ENCODE measurements at regions not wholly inside any gene's neighbourhood (a gene's known extent, or its start where the extent isn't known, plus 50 kb on each side); places are given as distances from the start of the nearest gene placed in this dataset.
"Not testable (repeated sequence)": the region's sequence is repeated elsewhere in the genome, so short reads cannot be mapped to it uniquely, and the experiment has no call there.

DNA sequence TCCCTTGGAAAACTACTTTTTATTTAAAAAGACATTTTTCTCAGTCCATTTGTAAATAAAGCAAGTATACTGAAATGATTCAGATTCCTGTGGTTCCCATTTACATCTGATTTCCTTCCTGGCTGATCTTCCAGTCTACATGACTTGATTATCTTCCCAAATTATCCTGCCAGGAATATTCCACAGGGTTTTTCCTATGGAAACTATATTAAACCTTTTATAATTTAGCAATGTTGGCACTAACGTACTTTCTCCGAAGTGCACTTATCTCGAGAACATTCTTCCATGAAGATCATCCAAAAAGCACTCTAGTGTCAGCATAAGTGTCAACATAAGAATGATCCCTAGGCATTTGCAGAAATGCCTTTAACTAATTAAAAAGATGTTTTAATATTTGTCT is 347.7 kb upstream of the KIF2B start:
- DNase-seq, result no peak

DNA sequence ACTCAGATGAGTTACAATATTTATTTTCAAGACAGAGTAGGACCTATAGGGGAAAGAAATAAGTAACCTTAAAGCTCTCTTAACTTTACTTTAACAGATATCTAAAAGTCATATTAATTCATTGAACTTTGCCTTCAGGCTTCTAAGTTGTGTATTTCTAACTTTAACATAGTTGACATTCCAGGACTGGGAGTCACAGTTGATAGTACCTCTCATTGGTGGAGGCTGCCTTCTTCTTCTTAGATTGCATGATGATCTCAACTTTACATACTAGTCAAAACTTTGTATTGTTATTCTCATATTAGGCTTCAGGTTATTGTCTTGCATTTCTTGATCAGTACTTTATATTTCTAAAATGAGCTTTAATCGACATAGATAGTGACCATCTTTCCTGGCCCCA is 350.1 kb upstream of the KIF2B start:
- peak; percentile 61 for DNase-seq

DNA sequence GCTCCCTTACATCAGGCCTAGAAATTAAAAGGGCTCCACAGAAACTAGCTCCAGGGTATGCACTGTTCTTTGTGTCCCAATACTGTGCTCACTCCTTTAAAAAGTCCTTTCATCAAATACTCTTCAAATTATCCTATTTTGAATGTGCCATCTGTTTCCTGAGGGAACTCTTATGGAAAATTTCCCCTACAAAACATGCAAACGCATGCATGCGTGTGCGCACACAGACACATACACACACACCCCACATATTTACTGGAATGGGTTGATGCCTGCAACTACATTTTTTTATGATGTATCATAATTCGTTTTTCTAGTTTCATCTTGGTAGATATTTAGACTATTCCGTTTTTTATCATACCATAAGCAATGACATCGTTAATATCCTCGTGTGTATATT is 351.2 kb upstream of the KIF2B start:
- no peak for DNase-seq

DNA sequence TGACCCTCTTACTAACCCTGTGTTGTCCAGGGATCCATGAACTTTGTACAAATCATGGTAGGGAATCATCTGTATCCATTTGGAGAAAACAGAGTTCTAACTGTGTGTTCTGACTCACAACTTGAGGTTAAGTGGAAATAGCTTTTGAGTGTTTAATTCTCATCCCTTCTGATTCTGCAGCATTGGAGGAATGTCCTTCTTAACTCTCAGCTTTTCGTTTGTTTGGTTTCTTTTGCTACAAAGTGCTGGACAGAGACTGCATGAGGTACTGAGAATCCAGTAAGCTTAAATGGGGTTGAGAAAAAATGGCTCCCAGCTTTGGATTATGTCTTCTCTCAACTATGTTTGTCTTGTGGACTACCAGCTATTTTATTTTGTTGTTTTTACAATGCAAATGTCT is 352.1 kb upstream of the KIF2B start:
- DNase-seq, result peak; percentile 54

DNA sequence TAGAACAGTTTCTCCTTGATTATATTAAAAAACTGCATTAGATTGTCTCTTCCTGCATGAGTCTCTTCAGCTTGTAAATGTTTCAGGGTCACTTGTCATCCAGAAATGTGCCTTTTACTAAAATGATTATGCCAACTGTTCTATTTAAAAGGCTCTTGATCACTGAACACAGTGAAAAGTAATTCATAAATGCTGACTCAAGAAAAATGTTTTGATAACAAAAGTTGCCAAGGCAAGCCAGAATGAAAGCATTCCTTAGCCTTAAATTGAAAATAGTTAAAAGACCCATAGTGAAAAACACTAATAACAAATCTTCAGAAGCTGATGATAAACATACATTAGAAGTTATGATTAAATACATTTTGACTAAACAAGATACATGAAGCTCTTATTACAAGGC is 356.0 kb upstream of the KIF2B start:
- no peak for DNase-seq

DNA sequence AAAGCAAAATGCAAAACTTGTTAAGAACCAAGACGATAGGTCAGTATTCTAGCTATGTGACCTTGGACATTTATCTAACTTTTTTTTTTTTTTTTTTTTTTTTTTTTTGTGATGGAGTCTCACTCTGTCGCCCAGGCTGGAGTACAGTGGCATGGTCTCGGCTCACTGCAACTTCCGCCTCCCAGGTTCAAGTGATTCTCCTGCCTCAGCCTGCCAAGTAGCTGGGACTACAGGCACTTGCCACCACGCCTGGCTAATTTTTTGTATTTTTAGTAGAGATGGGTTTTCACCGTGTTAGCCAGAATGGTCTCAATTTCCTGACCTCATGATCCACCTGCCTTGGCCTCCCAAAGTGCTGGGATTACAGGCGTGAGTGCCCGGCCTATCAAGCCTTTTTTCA is 358.3 kb upstream of the KIF2B start:
- DNase-seq, result not testable (repeated sequence)

DNA sequence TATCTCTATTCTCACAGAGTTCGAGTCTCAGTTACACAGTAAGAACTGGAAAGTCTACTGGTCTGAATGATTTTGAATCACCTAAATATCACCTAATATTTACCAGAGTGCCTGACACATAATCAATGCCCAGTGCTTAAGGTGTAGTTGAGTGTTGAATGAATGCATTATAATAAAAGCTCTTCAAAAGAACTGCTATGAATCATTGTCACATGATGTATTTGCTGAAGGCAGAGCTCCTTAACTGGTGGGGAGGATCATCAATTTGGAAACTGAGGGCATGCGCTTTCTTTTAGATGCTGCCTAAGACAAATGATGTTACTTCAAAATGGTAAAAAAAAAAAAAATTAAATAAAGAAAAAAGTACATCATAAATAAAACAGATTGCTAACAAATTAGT is 359.4 kb upstream of the KIF2B start:
- no peak for DNase-seq

DNA sequence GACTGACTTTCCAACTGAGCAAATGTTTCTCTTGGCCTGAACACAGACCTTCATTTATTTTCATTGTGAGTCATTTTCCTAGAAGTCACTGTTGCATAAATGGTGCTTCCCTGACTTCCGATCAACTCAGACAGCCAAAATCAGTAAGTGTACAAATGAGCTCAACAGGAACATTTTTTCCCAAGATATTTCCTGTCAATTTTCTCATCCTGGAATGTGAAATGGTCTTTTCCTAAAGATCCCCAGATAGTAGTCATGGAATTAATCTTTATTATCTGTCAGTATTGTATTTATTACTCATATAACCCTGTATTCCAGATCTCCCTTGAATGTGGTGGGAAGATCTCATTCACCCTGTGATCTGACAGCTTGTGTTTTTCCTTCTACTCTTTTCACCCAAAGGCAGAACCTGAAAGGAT is 360.3 kb upstream of the KIF2B start:
- DNase-seq, result peak; percentile 85

DNA sequence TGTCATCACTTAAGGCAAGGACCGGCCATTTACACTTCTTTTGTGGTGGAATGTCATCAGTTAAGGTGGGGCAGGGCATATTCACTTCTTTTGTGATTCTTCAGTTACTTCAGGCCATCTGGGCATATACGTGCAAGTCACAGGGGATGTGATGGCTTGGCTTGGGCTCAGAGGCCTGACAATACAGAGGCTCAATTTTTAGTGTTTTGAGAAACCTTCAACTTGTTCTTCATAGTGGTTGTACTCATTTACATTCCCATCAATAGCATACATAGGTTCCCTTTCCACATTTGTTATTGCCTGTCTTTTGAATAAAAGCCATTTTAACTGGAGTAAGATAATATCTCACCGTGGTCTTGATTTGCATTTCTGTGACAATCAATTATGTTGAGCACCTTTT is 366.8 kb upstream of the KIF2B start:
- DNase-seq, result not testable (repeated sequence)

DNA sequence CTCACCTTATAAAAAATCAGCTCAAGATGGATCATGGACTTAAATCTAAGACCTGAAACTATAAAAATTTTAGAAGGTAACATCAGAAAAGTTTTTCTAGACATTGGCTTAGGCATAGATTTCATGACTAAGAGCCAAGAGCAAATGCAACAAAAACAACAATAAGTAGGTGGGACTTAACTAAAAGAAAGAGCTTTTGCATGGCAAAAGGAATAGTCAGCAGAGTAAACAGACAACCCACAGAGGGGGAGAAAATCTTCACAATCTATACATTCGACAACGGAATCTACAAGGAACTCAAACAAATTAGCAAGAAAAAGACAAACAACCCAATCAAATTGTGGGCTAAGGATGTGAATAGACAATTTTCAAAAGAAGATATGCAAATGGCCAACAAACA is 368.4 kb upstream of the KIF2B start:
- no peak for DNase-seq

DNA sequence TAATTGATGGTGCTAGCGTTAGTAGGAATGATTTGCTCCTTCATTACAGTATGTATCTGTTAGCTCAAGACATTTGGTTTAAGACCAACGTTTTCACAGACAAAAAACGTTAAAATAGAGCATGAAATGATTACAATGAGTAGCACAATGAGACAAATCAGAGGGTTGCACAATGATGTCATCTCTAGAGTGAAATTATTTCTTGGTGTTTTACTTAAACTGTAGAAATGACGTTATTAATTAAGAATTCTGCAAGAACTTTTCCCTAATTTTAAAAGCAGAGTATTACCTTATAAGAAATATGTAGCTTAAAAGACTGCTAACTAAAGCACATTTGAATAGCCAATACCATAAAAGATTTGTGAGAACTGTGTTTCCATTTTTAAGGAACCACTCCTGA is 373.4 kb upstream of the KIF2B start:
- DNase-seq, result no peak

DNA sequence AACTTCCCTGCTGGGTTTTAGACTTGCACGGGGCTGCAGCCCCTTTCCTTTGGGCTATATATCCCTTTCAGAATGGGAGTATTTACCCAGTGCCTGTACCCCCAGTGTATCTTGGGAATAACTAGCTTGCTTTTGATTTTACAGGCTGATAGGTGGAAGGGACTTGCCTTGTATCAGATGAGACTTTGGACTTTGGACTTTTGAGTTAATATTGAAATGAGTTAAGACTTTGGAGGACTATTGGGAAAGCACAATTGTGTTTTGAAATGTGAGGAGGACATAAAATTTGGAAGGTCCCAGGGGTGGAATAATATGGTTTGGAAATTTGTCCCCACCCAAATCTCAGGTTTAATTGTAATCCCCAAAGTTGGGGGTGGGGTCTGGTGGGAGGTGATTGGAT is 393.8 kb upstream of the KIF2B start:
- DNase-seq, result no peak

DNA sequence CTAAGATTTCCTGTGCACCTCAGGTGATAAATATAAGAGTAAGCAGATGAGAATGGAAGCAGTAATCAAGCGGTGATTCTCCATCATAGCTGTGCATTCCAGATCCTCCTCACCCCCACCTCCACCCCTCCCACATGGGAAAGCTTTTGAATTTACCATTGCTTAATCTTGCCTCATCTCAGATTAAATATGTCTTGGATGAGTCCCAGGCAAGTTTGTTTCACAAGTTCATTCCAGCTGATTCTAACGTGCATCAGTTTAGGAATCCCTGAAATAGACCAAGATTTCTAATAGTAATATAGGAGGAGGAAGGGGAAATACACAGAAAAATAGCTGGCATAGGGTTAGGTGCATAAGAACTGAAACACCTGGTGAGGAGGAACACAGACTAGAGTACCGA is 396.2 kb upstream of the KIF2B start:
- no peak for DNase-seq

DNA sequence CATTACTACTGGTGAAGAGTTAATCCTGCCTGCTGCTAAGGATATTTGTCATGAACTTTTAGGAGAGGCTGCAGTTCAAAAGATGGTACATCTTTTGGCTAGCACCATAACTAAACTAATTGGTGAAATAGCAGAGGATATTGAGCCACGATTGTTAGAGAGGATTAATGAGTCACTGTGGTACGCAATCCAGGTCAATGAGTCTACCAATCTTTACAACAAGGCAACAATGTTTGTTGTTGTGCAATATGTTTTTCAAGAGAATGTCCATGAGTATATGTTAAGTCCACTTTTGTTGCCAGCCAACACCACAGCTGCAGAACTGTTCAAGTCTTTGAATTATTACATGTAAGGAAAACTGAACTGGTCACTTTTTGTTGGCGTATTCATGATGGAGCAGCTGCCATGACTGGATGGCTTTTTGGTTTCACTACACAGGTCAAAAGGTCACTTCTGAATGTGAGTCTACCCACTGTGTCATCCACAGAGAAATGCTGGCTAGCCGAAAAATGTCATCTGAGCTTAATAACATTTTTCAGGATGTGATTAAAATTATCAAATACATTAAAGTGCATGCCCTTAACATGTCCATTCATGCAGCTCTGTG is 402.6 kb upstream of the KIF2B start:
- no peak for DNase-seq

DNA sequence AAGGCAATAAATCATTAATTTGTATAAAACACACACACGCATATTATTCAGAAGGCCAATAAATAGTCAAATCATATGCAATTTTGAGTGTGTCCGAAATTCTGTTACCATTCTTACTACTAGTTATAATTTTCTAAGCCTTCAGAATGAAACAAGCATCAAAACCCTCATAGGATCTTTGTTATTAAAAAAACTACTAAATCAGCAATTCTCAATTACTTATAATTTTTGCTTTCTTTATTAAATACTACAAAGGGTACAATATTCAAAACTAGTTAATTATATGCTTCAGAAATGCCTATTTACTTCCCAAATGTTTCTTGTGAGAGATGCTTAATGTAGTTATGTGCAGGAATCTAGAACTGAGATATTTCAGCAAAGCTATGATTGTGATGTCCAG is 413.1 kb upstream of the KIF2B start:
- DNase-seq, result no peak

DNA sequence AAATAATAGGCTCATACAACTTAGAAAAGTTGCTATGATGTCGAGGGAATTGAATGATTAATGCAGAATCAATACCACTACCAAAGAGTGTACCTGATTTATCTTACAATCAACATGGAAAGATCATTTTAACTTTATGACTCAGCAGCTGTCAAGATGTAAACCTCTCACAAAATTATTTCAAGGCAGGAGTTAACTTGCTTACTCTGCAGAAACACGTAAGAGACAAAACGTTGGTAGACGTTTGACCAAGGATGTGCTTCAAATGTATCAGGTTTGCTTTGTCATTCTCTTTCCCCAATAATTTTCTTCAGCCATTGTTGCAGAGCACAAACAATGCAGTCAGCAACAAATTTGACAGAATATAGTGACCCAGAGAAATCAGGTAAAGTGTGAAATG is 415.8 kb upstream of the KIF2B start:
- no peak for DNase-seq

DNA sequence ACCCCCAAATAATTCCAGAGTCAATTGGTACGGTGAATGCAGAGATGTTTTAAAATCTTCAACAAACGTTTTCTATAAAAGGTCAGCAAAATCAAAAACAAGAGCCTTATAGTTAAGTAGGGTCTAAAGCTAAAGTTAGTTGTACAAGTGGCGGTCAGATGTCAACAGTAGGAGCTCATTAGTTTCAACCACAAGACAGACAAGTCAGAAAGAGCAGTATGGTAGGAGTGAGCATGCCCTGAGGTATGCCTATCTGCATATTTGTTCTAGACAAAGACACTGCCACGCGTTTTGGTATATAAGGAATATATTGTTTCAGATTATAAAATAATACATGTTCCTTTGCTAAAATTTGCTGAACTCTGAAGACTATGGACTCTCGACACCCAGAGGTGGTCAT is 431.5 kb upstream of the KIF2B start:
- no peak for DNase-seq

DNA sequence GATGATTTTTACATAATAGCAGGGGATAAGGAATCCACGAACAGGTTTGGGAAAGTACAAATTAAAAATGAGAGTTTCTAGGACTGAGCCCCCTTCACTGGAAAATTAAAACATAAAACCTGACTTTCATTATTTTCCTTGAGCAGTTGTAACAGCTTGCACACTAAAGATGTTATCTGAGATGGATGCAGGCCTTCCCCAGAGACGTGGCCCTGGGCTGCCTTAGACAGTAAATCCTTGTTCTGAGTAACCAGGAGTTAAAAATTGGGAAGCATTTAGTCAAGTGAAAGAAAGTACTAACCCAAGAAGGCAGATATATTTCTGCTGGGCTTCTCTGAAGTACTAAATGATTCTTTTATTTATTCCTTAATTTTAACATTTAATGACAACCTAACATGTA is 432.2 kb upstream of the KIF2B start:
- DNase-seq, result no peak

DNA sequence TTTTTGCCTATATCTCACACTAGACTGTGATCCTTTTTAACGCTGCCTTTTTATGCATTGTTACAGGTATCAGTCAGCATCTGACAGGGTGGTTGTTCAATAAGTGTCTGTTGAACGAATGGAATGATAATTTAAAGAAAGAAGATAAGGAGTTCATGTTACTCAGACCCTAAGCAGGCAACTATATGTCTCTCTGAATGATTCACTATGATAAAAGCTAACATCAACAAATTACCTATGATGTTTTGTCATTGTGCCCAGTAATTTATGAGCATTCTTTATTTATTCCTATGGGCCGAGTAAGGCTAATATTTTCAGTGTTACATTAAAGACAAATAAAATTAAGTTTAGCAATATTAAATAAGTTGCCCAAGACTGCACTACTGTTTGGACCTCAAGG is 435.0 kb upstream of the KIF2B start:
- DNase-seq, result no peak

DNA sequence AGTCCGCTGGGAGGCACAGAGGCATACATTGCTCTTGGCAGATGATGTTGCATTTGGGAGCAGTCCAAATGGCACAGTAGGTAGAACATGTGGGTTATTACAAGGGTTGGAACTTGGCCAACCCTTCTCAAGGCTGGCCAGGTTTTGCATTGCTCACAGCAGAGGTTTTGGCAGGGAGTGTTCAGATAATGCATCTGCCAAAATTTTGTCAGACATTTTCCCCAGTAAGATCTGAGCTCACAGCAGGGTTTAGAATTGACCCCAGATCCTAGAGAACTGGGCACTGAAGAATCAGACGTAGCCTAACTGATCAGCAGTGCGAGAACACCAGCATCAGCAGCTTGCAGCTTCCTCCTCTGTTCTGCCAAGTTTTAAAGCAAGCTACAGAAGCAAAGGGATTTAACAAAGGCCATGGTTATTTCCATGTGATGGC is 468.8 kb upstream of the KIF2B start:
- DNase-seq, result no peak

DNA sequence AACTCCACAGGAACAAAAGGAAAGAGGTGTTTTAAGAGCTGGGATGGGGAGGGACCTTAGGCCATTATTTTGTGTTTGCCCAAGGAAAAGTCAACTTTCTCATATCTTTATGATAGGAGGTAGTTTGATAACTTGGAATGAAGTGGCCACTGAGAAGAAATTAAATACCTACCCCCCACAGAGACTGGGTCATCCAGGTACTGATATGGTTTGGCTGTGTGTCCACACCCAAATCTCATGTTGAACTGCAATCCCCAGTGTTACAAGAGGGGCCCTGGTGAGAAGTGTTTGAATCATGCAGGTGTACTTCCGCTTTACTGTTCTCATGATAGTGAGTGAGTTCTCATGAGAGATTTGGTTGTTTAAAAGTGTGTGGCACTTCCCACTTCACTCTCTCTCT is 477.9 kb upstream of the KIF2B start:
- DNase-seq, result no peak

DNA sequence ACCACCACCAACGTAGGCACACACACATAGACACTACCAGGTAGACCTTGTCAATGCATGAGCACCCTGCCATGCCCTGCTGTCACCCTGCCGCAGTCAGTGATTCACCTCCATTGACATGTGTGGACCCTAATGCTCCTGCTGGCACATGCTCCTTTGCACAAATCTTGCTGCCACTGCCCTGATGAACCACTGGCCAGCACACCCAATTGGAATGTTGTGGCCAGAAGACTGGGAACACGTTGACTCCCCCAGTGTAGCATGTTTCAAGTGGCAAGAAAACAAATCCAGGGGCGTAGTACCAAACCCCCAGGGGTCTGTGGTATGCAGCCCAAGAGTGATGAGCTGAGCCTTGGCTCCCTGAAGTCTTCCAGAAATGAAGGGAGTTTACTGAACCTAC is 486.4 kb upstream of the KIF2B start:
- no peak for DNase-seq

DNA sequence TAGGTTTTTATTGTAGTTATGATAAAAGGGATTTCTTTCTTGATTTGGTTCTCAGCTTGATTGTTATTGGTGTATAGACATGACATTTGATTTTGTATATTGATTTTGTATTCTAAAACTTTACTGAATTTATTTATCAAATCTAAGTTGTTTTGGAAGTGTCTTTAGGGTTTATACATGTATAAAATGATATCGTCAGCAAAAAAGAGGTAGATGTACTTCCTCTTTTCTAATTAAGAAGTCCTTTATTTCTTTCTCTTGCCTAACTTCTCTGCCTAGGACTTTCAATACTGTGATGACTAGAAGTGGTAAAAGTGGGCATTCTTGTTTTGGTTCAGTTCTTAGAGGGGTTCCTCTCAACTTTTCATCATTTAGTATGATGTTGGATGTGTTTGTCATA is 487.3 kb upstream of the KIF2B start:
- DNase-seq, result no peak

DNA sequence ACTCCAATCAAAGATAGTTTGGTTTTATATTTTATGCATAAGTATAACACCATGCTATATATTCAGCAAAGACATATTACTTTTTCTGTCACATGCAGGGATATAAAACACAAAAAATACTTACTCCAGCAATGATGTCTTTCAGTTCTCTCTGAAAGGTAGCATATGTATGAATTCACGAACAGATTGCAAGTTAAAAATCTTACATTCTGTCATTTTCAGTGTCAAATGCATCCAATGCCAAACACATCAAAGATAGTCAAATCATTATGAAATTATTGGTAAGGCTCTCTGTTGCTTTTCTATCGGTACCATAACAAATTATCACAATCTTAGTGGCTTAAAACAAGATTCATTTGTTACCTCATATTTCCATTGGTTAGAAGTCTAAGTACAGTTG is 492.0 kb upstream of the KIF2B start:
- DNase-seq, result no peak

DNA sequence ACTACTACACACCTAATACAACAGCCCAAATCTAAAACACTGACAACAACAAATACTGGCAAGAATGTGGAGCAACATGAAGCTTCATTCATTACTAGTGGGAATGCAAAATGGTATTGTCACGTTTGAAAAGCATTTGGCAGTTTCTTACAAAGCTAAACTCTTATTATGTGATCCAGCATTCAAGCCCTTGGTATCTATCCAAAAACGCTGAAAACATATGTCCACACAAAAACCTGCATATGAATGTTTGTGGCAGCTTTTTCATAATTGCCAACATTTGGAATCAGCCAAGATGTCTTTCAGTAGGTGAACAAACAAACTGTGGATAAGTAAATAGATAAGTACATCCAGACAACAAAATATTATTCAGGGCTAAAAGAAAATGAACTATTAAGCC is 501.1 kb upstream of the KIF2B start:
- no peak for DNase-seq

DNA sequence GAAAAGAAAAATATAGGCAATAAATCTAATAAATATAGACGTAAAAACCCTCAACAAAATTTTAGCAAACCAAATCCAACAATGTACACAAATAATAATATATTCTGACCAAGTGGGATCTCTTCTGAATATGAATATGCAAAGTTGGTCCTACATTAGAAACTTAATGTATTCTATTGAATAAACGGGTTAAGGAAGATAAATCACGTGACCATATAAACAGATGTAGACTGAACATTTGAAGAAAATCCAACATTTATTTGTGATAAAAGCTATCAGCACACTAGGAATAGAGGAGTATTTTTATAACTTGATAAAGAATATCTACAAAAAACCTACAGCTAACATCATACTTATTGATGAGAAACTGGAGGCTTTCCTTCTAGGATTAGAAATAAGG is 502.8 kb upstream of the KIF2B start:
- DNase-seq, result no peak

Data from kidney glomerular epithelial cell (primary cell).